ENCODE measurements at regions not wholly inside any gene's neighbourhood (a gene's known extent, or its start where the extent isn't known, plus 50 kb on each side); places are given as distances from the start of the nearest gene placed in this dataset.
A peak's percentile ranks its signal among the peaks of the same experiment; 100 is the strongest.

- Histone ChIP-seq H3K4me1 (ENCODE audit: control insufficient read depth, insufficient read depth, low read length) (no peaks in the 10 kb centered on the region; the same call in 1 of the 2 replicates), H3K9me3 (ENCODE audit: control insufficient read depth, insufficient read depth, low read depth, low read length) (no peaks in the 10 kb centered on the region), H3K27me3 (ENCODE audit: control insufficient read depth, insufficient read depth, low read length) (no peaks in the 10 kb centered on the region), H3K36me3 (ENCODE audit: control insufficient read depth, insufficient read depth, low read length) (no peaks in the 10 kb centered on the region), H3K27ac (ENCODE audit: low read length) (no peak overlapping the region), H3K4me3 (ENCODE audit: low read depth in 2 of 2, low read length in 2 of 2) (no peak overlapping the region)
- ATAC-seq (no peak), DNase-seq (ENCODE audit: low read depth, low spot score) (no peak)
- POLR2A ChIA-PET = no interaction called here
- in situ Hi-C loops (cut with HindIII; ENCODE audit: low pct_unique_long_range_greater_than_20kb, low sequenced_read_pairs) = no loop called here
- intact Hi-C loops (cut with micrococcal nuclease; ENCODE audit: unreplicated experiment) = no loop called here
- BruUV-seq (replicated peaks) = no TSS peak
- TF ChIP-seq REST (IDR thresholded peaks at IDR 0.05; ENCODE audit: insufficient read depth in 1 of 2, low read depth in 2 of 2, low read length in 1 of 2) (no peak), POLR2AphosphoS5 (IDR thresholded peaks at IDR 0.05; ENCODE audit: low read depth, low read length) (no peak)
- CTCF ChIA-PET = no interaction called here
Measured at GRCh38 chr21:35297665-35298064, 248.6 kb upstream of the RUNX1 start.

- intact Hi-C loops (cut with micrococcal nuclease; ENCODE audit: unreplicated experiment) (no loop called here), in situ Hi-C loops (cut with HindIII; ENCODE audit: low pct_unique_long_range_greater_than_20kb, low sequenced_read_pairs) (no loop called here)
- Histone ChIP-seq H3K4me1 (ENCODE audit: control insufficient read depth, insufficient read depth, low read length) (no peaks in the 10 kb centered on the region; the same call in 1 of the 2 replicates), H3K36me3 (ENCODE audit: control insufficient read depth, insufficient read depth, low read length) (no peaks in the 10 kb centered on the region), H3K4me3 (ENCODE audit: low read depth in 2 of 2, low read length in 2 of 2) (peak overlapping the region in 1 of 2 experiments; percentile 19; a peak in 2 of 4 replicates), H3K9me3 (ENCODE audit: control insufficient read depth, insufficient read depth, low read depth, low read length) (no peaks in the 10 kb centered on the region), H3K27ac (ENCODE audit: low read length) (no peak overlapping the region; the same call in 1 of the 2 replicates), H3K27me3 (ENCODE audit: control insufficient read depth, insufficient read depth, low read length) (no peaks in the 10 kb centered on the region)
- BruUV-seq (replicated peaks) = no TSS peak
- DNase-seq (ENCODE audit: low read depth, low spot score) = no peak
- ChIA-PET POLR2A (no interaction called here), CTCF (no interaction called here)
- TF ChIP-seq CTCF (IDR thresholded peaks at IDR 0.05) (no peak), TCF7L2 (IDR thresholded peaks at IDR 0.05; ENCODE audit: low read depth, low read length) (peak; percentile 68), SIN3A (IDR thresholded peaks at IDR 0.05; ENCODE audit: borderline replicate concordance, insufficient read depth, low read depth, low read length) (no peak)
- peak; percentile 60; the same call in 1 of the 2 replicates for ATAC-seq
Measured at GRCh38 chr21:35294231-35294898, 245.3 kb upstream of the RUNX1 start.

- intact Hi-C loops (cut with micrococcal nuclease; ENCODE audit: unreplicated experiment) = no loop called here
- Histone ChIP-seq H3K27me3 (ENCODE audit: control insufficient read depth, insufficient read depth, low read length) (no peaks in the 10 kb centered on the region), H3K27ac (ENCODE audit: low read length) (no peak overlapping the region), H3K4me3 (ENCODE audit: low read depth in 2 of 2, low read length in 2 of 2) (no peak overlapping the region), H3K4me1 (ENCODE audit: control insufficient read depth, insufficient read depth, low read length) (no peaks in the 10 kb centered on the region; the same call in 1 of the 2 replicates), H3K9me3 (ENCODE audit: control insufficient read depth, insufficient read depth, low read depth, low read length) (peaks cover 3% of the 10 kb centered on the region; the same call in 1 of the 2 replicates), H3K36me3 (ENCODE audit: control insufficient read depth, insufficient read depth, low read length) (no peaks in the 10 kb centered on the region)
- no TSS peak for BruUV-seq (replicated peaks)
- in situ Hi-C loops (cut with HindIII; ENCODE audit: low pct_unique_long_range_greater_than_20kb, low sequenced_read_pairs) = no loop called here
- ChIA-PET CTCF (no interaction called here), POLR2A (no interaction called here)
- ATAC-seq = no peak
- DNase-seq (ENCODE audit: low read depth, low spot score) = no peak
- TF ChIP-seq TCF7L2 (IDR thresholded peaks at IDR 0.05; ENCODE audit: low read depth, low read length) = no peak
- no peak for TF ChIP-seq CTCF (IDR thresholded peaks at IDR 0.05)
- no peak for TF ChIP-seq SIN3A (IDR thresholded peaks at IDR 0.05; ENCODE audit: borderline replicate concordance, insufficient read depth, low read depth, low read length)
Measured at GRCh38 chr21:35291973-35292627, 243.0 kb upstream of the RUNX1 start.
